CD4-positive, alpha-beta T cell (primary cell): ENCODE measurements at regions not wholly inside any gene's neighbourhood (a gene's known extent, or its start where the extent isn't known, plus 50 kb on each side); places are given as distances from the start of the nearest gene placed in this dataset.

Experiments used
- ATAC-seq: fragments of 200-7000 bp; cut with Tn5 transposase; one replicate; pipeline ENCODE4 v1.10.0; 2022; ENCODE audit warnings: mild to moderate bottlenecking; ENCODE audit not compliant: poor library complexity
- CTCF ChIA-PET: fragments of 350-600 bp; sonication (Branson Sonifier 250); formaldehyde crosslinking; loops from one replicate; lab custom pipeline; 2021; ENCODE audit warnings: antibody characterized with exemption, inconsistent platforms; lab: Charles Lee
- POLR2A ChIA-PET: fragments of 350-600 bp; sonication (Branson Sonifier 250); formaldehyde crosslinking; loops from one replicate; lab custom pipeline; 2021; ENCODE audit warnings: antibody characterized with exemption, inconsistent platforms; lab: Charles Lee
- DNase-seq, 14 experiments: peaks; one replicate each; pipeline ENCODE4 v3.0.0-alpha.2; 2013 to 2020; ENCODE audit warnings: mixed read lengths in 2 of 14
- H3K27ac ChIP-seq, 2 donors: one replicate each; pipeline versions ENCODE4 v1.5.1 to v1.7.0; 2013; ENCODE audit warnings: low read length in 2 of 2, low read depth in 1 of 2, mild to moderate bottlenecking in 1 of 2
- H3K27me3 ChIP-seq, 2 experiments: 1 replicate in 1 of 2; 2 replicates in 1 of 2; pipeline versions ENCODE4 v1.6.1 to v1.7.0; 2013; ENCODE audit warnings: low read length in 2 of 2, control low read depth in 1 of 2, mild to moderate bottlenecking in 1 of 2, moderate library complexity in 1 of 2; ENCODE audit not compliant: insufficient read depth in 2 of 2, control insufficient read depth in 1 of 2
- H3K36me3 ChIP-seq: one replicate; pipeline ENCODE4 v1.6.1; 2013; ENCODE audit warnings: low read length, control low read depth; ENCODE audit not compliant: insufficient read depth
- H3K4me1 ChIP-seq: one replicate; pipeline ENCODE4 v1.6.1; 2013; ENCODE audit warnings: low read length, control low read depth; ENCODE audit not compliant: insufficient read depth
- H3K4me3 ChIP-seq: one replicate; pipeline ENCODE4 v1.5.1; 2013; ENCODE audit warnings: mild to moderate bottlenecking, low read length, moderate library complexity
- H3K9me3 ChIP-seq, 2 experiments: 1 replicate in 1 of 2; 2 replicates in 1 of 2; pipeline versions ENCODE4 v1.6.1 to v1.7.0; 2013; ENCODE audit warnings: low read length in 2 of 2, mild to moderate bottlenecking in 2 of 2, control low read depth in 1 of 2, moderate library complexity in 1 of 2; ENCODE audit not compliant: control insufficient read depth in 1 of 2, insufficient read depth in 1 of 2
- H3K27ac Mint-ChIP-seq: one replicate; pipeline ENCODE4 v1.8.0; 2020; ENCODE audit warnings: mixed read lengths
- H3K27me3 Mint-ChIP-seq: one replicate; pipeline ENCODE4 v1.8.0; 2021; ENCODE audit warnings: mixed read lengths
- H3K36me3 Mint-ChIP-seq: one replicate; pipeline ENCODE4 v1.8.0; 2021; ENCODE audit warnings: low read depth, mixed read lengths
- H3K4me1 Mint-ChIP-seq: one replicate; pipeline ENCODE4 v1.8.0; 2021; ENCODE audit warnings: low read depth, mixed read lengths
- H3K4me3 Mint-ChIP-seq: one replicate; pipeline ENCODE4 v1.8.0; 2020; ENCODE audit warnings: mild to moderate bottlenecking, mixed read lengths
- H3K9me3 Mint-ChIP-seq: one replicate; pipeline ENCODE4 v1.8.0; 2020; ENCODE audit warnings: mixed read lengths
- CTCF ChIP-seq: fragments of 200-600 bp; IDR thresholded peaks from one replicate; pipeline ENCODE4 v1.8.0; 2022; ENCODE audit warnings: antibody characterized with exemption, mild to moderate bottlenecking
- intact Hi-C, 2 experiments: fragments of 100-400 bp; cut with DNase I in 1 of 2; cut with micrococcal nuclease in 1 of 2; formaldehyde crosslinking; loops; one replicate each; pipeline versions ENCODE4 v1.15.1 to v1.9.0; 2023 to 2025; cut with DNase I, micrococcal nuclease

GRCh38 chr3:61331929-61332552 lies 80.8 kb upstream of the FHIT start:
- Histone ChIP-seq H3K36me3 (no peaks in the 10 kb centered on the region), H3K27me3 (peaks cover 0 to 2% of the 10 kb centered on the region in 2 experiments), H3K4me1 (no peaks in the 10 kb centered on the region), H3K27ac (no peak overlapping the region), H3K9me3 (no peaks in the 10 kb centered on the region), H3K4me3 (no peak overlapping the region)
- CTCF ChIA-PET, result no interaction called here
- Mint-ChIP-seq H3K4me3 (no peak overlapping the region), H3K9me3 (peaks cover 2% of the 10 kb centered on the region), H3K27me3 (no peaks in the 10 kb centered on the region), H3K36me3 (no peaks in the 10 kb centered on the region), H3K4me1 (no peaks in the 10 kb centered on the region), H3K27ac (no peak overlapping the region)
- ATAC-seq (no peak), DNase-seq (no peak)
- TF ChIP-seq CTCF, result no peak
- intact Hi-C loops, result no loop called here
- POLR2A ChIA-PET, result no interaction called here

GRCh38 chr3:61333192-61333961 lies 82.1 kb upstream of the FHIT start:
- Histone ChIP-seq H3K36me3 (no peaks in the 10 kb centered on the region), H3K27me3 (peaks cover 0 to 2% of the 10 kb centered on the region in 2 experiments), H3K4me3 (no peak overlapping the region), H3K27ac (no peak overlapping the region), H3K9me3 (no peaks in the 10 kb centered on the region), H3K4me1 (no peaks in the 10 kb centered on the region)
- ChIA-PET POLR2A (no interaction called here), CTCF (no interaction called here)
- Mint-ChIP-seq H3K4me3 (no peak overlapping the region), H3K4me1 (no peaks in the 10 kb centered on the region), H3K27ac (no peak overlapping the region), H3K27me3 (no peaks in the 10 kb centered on the region), H3K36me3 (no peaks in the 10 kb centered on the region), H3K9me3 (peaks cover 2% of the 10 kb centered on the region)
- no peak for ATAC-seq
- TF ChIP-seq CTCF, result no peak
- no peak for DNase-seq
- intact Hi-C loops, result no loop called here

GRCh38 chr3:61334783-61335182 lies 83.5 kb upstream of the FHIT start:
- no peaks in the 10 kb centered on the region for H3K36me3 Mint-ChIP-seq
- H3K9me3 Mint-ChIP-seq, result peaks cover 2% of the 10 kb centered on the region
- no peak overlapping the region for H3K4me3 Mint-ChIP-seq
- Histone ChIP-seq H3K4me3 (no peak overlapping the region), H3K27ac (no peak overlapping the region), H3K9me3 (no peaks in the 10 kb centered on the region), H3K4me1 (no peaks in the 10 kb centered on the region), H3K27me3 (peaks cover 0 to 2% of the 10 kb centered on the region in 2 experiments), H3K36me3 (no peaks in the 10 kb centered on the region)
- no peak for TF ChIP-seq CTCF
- intact Hi-C loops, result no loop called here
- H3K27me3 Mint-ChIP-seq, result no peaks in the 10 kb centered on the region
- H3K27ac Mint-ChIP-seq, result no peak overlapping the region
- POLR2A ChIA-PET, result no interaction called here
- DNase-seq (no peak), ATAC-seq (no peak)
- CTCF ChIA-PET, result no interaction called here
- H3K4me1 Mint-ChIP-seq, result no peaks in the 10 kb centered on the region
